NCI-H1417 (cell line): ENCODE measurements at regions not wholly inside any gene's neighbourhood (a gene's known extent, or its start where the extent isn't known, plus 50 kb on each side); places are given as distances from the start of the nearest gene placed in this dataset.
"Not testable (repeated sequence)": the region's sequence is repeated elsewhere in the genome, so short reads cannot be mapped to it uniquely, and the experiment has no call there.

Experiments used
- DNase-seq, 3 experiments: peaks; one replicate each; lab custom pipeline; 2025; lab: John Stamatoyannopoulos, UW

- peak in 2 of 3 experiments; percentile 11 to 48 for DNase-seq
Measured at GRCh38 chr12:73950507-73950906, 587.1 kb upstream of the ATXN7L3B start.

- no peak for DNase-seq
Measured at GRCh38 chr12:73951956-73952703, 585.5 kb upstream of the ATXN7L3B start.

- DNase-seq, result peak in 1 of 3 experiments; percentile 41
Measured at GRCh38 chr12:73964641-73965040, 573.0 kb upstream of the ATXN7L3B start.

- no peak for DNase-seq
Measured at GRCh38 chr12:73973486-73973885, 564.1 kb upstream of the ATXN7L3B start.

- no peak for DNase-seq
Measured at GRCh38 chr12:73984552-73984951, 553.1 kb upstream of the ATXN7L3B start.

GRCh38 chr12:73991138-73991537, 546.5 kb upstream of the ATXN7L3B start:
- DNase-seq, result no peak

GRCh38 chr12:73998894-73999293, 538.7 kb upstream of the ATXN7L3B start:
- DNase-seq, result peak in 2 of 3 experiments; percentile 18 to 82

GRCh38 chr12:74015118-74015517, 522.5 kb upstream of the ATXN7L3B start:
- DNase-seq, result no peak

- DNase-seq, result not testable (repeated sequence)
Measured at GRCh38 chr12:74016324-74016723, 521.3 kb upstream of the ATXN7L3B start.

- DNase-seq, result no peak
Measured at GRCh38 chr12:74018849-74019248, 518.8 kb upstream of the ATXN7L3B start.

GRCh38 chr12:74021937-74022336, 515.7 kb upstream of the ATXN7L3B start:
- peak; percentile 40 to 72 (median 46) for DNase-seq

GRCh38 chr12:74031045-74031444, 506.6 kb upstream of the ATXN7L3B start:
- DNase-seq, result peak in 2 of 3 experiments; percentile 58 to 78

GRCh38 chr12:74033531-74033930, 504.1 kb upstream of the ATXN7L3B start:
- DNase-seq, result peak in 1 of 3 experiments; percentile 14

GRCh38 chr12:74039138-74039537, 498.5 kb upstream of the ATXN7L3B start:
- DNase-seq, result not testable (repeated sequence)

GRCh38 chr12:74043343-74043742, 494.3 kb upstream of the ATXN7L3B start:
- DNase-seq, result no peak

GRCh38 chr12:74049348-74049747, 488.3 kb upstream of the ATXN7L3B start:
- DNase-seq, result peak in 1 of 3 experiments; percentile 14

GRCh38 chr12:74051848-74052247, 485.8 kb upstream of the ATXN7L3B start:
- DNase-seq, result no peak

GRCh38 chr12:74066476-74066875, 471.2 kb upstream of the ATXN7L3B start:
- no peak for DNase-seq

- DNase-seq, result no peak
Measured at GRCh38 chr12:74071182-74071581, 466.5 kb upstream of the ATXN7L3B start.

GRCh38 chr12:74076918-74077317, 460.7 kb upstream of the ATXN7L3B start:
- no peak for DNase-seq

GRCh38 chr12:74105434-74105833, 432.2 kb upstream of the ATXN7L3B start:
- DNase-seq, result peak in 1 of 3 experiments; percentile 38

- DNase-seq, result no peak
Measured at GRCh38 chr12:74108729-74109128, 428.9 kb upstream of the ATXN7L3B start.

- DNase-seq, result peak; percentile 17 to 59 (median 29)
Measured at GRCh38 chr12:74111688-74112360, 425.8 kb upstream of the ATXN7L3B start.
